ENCODE measurements at regions not wholly inside any gene's neighbourhood (a gene's known extent, or its start where the extent isn't known, plus 50 kb on each side); places are given as distances from the start of the nearest gene placed in this dataset.

- peak; percentile 53 for DNase-seq
- no peak overlapping the region for H3K9ac ChIP-seq
- H3K27me3 ChIP-seq (replicated peaks; ENCODE audit: insufficient read depth), result no peaks in the 10 kb centered on the region
- H3K9me2 ChIP-seq (ENCODE audit: insufficient read depth), result no peaks in the 10 kb centered on the region
- H2AFZ ChIP-seq, result no peak overlapping the region
- H3K4me3 ChIP-seq, result no peak overlapping the region
- no peaks in the 10 kb centered on the region for H3K79me2 ChIP-seq (ENCODE audit: insufficient read depth)
- H3K36me3 ChIP-seq (ENCODE audit: low read depth), result no peaks in the 10 kb centered on the region
- no peaks in the 10 kb centered on the region for H3K9me3 ChIP-seq (ENCODE audit: low read depth)
- no peaks in the 10 kb centered on the region for H4K20me1 ChIP-seq (ENCODE audit: insufficient read depth)
- no peak for TF ChIP-seq EZH2phosphoT487 (IDR thresholded peaks at IDR 0.05; ENCODE audit: insufficient read depth, low read depth)
- TF ChIP-seq EZH2 (IDR thresholded peaks at IDR 0.05; ENCODE audit: insufficient read depth, poor library complexity, severe bottlenecking), result no peak
- in situ Hi-C loops (cut with MboI), result no loop called here
- no peak overlapping the region for H3K4me2 ChIP-seq (ENCODE audit: unreplicated experiment)
- 51 to 57% methylated on average over 6 of the region's 6 CpGs for WGBS, 2 experiments (ENCODE audit: low coverage in 1 of 2, low lambda C conversion rate in 2 of 2, missing lambda C conversion rate in 2 of 2)
- H3K27ac ChIP-seq, result no peak overlapping the region
- H3K4me1 ChIP-seq (ENCODE audit: insufficient read depth), result peaks cover 13% of the 10 kb centered on the region; the same call in 1 of the 2 replicates
- H3F3A ChIP-seq (ENCODE audit: insufficient read depth), result peaks cover 8% of the 10 kb centered on the region; the same call in 1 of the 2 replicates
These were observed 133.8 kb upstream of the MCTP2 start for GRCh38 chr15:94097552-94097951.

GRCh38 chr15:94094310-94094709 is 137.1 kb upstream of the MCTP2 start:
- Histone ChIP-seq H3K4me2 (ENCODE audit: unreplicated experiment) (no peak overlapping the region), H3K9me3 (ENCODE audit: low read depth) (no peaks in the 10 kb centered on the region)
- in situ Hi-C loops (cut with MboI), result no loop called here

GRCh38 chr15:94086341-94086740 is 145.0 kb upstream of the MCTP2 start:
- Histone ChIP-seq H2AFZ (no peak overlapping the region), H3K4me1 (ENCODE audit: insufficient read depth) (peaks cover 34% of the 10 kb centered on the region)
- in situ Hi-C loops (cut with MboI), result no loop called here

More at GRCh38 chr15:94094310-94094709, 137.1 kb upstream of the MCTP2 start:
- Histone ChIP-seq H3K4me3 (no peak overlapping the region), H4K20me1 (ENCODE audit: insufficient read depth) (no peaks in the 10 kb centered on the region), H3K4me1 (ENCODE audit: insufficient read depth) (peaks cover 9% of the 10 kb centered on the region; the same call in 1 of the 2 replicates), H3K27ac (no peak overlapping the region), H2AFZ (no peak overlapping the region), H3K79me2 (ENCODE audit: insufficient read depth) (no peaks in the 10 kb centered on the region), H3K36me3 (ENCODE audit: low read depth) (no peaks in the 10 kb centered on the region), H3K27me3 (replicated peaks; ENCODE audit: insufficient read depth) (no peaks in the 10 kb centered on the region), H3F3A (ENCODE audit: insufficient read depth) (peaks cover 8% of the 10 kb centered on the region; the same call in 1 of the 2 replicates), H3K9me2 (ENCODE audit: insufficient read depth) (no peaks in the 10 kb centered on the region), H3K9ac (no peak overlapping the region)
- TF ChIP-seq EZH2 (IDR thresholded peaks at IDR 0.05; ENCODE audit: insufficient read depth, poor library complexity, severe bottlenecking) (no peak), EZH2phosphoT487 (IDR thresholded peaks at IDR 0.05; ENCODE audit: insufficient read depth, low read depth) (no peak)
- WGBS, 2 experiments (ENCODE audit: low coverage in 1 of 2, low lambda C conversion rate in 2 of 2, missing lambda C conversion rate in 2 of 2), result 18 to 32% methylated on average over 1 of the region's 1 CpG
- DNase-seq, result no peak

DNA sequence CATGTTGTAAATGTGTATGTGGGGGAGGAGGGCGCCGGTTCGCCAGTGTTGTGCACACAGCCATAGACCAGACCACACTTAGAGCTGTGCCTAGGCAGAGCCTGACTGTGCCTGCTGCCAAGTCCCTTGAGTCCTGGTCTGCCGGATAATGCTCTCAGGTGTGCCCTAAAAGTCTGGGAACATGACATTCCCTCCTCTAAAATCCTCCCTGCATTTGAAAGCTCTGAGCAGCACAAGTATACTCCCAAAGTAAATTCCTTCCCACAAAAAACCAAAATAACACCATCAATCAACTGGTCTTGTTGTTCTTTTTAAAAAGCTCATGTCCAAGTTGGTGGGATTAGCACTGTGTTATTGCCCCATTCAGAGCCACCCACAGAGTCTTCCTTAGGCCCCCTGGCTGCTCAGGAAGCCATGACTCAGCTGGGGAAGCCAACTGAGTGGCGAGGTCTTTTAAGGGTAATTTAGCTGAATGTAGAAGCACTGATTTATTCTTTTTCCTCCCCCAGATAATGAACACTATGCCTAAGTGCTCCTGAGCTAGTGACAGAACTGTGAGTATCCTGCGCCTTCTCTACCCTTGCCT is 147.8 kb upstream of the MCTP2 start:
- Histone ChIP-seq H3F3A (ENCODE audit: insufficient read depth) (peaks cover 35% of the 10 kb centered on the region), H3K9ac (no peak overlapping the region), H2AFZ (0 out of 2 replicates have a peak overlapping the region, but pooled peaks have one; percentile 10), H3K9me2 (ENCODE audit: insufficient read depth) (no peaks in the 10 kb centered on the region), H3K4me1 (ENCODE audit: insufficient read depth) (peaks cover 46% of the 10 kb centered on the region), H3K27ac (peak overlapping the region; percentile 32), H3K4me3 (peak overlapping the region; percentile 7; the same call in 1 of the 2 replicates), H3K36me3 (ENCODE audit: low read depth) (no peaks in the 10 kb centered on the region), H3K79me2 (ENCODE audit: insufficient read depth) (no peaks in the 10 kb centered on the region), H4K20me1 (ENCODE audit: insufficient read depth) (no peaks in the 10 kb centered on the region), H3K27me3 (replicated peaks; ENCODE audit: insufficient read depth) (no peaks in the 10 kb centered on the region), H3K9me3 (ENCODE audit: low read depth) (no peaks in the 10 kb centered on the region), H3K4me2 (ENCODE audit: unreplicated experiment) (peak overlapping the region; percentile 73)
- in situ Hi-C loops (cut with MboI), result no loop called here
- peak; percentile 88 for DNase-seq
- TF ChIP-seq EZH2phosphoT487 (IDR thresholded peaks at IDR 0.05; ENCODE audit: insufficient read depth, low read depth) (no peak), EZH2 (IDR thresholded peaks at IDR 0.05; ENCODE audit: insufficient read depth, poor library complexity, severe bottlenecking) (no peak)
- 31 to 34% methylated on average over 6 of the region's 6 CpGs for WGBS, 2 experiments (ENCODE audit: low coverage in 1 of 2, low lambda C conversion rate in 2 of 2, missing lambda C conversion rate in 2 of 2)

More at GRCh38 chr15:94086341-94086740, 145.0 kb upstream of the MCTP2 start:
- no peaks in the 10 kb centered on the region for H3K9me2 ChIP-seq (ENCODE audit: insufficient read depth)
- H3K9me3 ChIP-seq (ENCODE audit: low read depth), result no peaks in the 10 kb centered on the region
- peak; percentile 46 for DNase-seq
- H3K4me3 ChIP-seq, result peak overlapping the region; percentile 37
- TF ChIP-seq EZH2phosphoT487 (IDR thresholded peaks at IDR 0.05; ENCODE audit: insufficient read depth, low read depth) (no peak), EZH2 (IDR thresholded peaks at IDR 0.05; ENCODE audit: insufficient read depth, poor library complexity, severe bottlenecking) (no peak)
- no peaks in the 10 kb centered on the region for H3K36me3 ChIP-seq (ENCODE audit: low read depth)
- no peak overlapping the region for H3K27ac ChIP-seq
- no peak overlapping the region for H3K9ac ChIP-seq
- H3K4me2 ChIP-seq (ENCODE audit: unreplicated experiment), result peak overlapping the region; percentile 40
- peaks cover 15% of the 10 kb centered on the region for H3F3A ChIP-seq (ENCODE audit: insufficient read depth)
- no peaks in the 10 kb centered on the region for H3K27me3 ChIP-seq (replicated peaks; ENCODE audit: insufficient read depth)
- H4K20me1 ChIP-seq (ENCODE audit: insufficient read depth), result no peaks in the 10 kb centered on the region
- H3K79me2 ChIP-seq (ENCODE audit: insufficient read depth), result no peaks in the 10 kb centered on the region
